HT-29 (cell line): ENCODE measurements at regions not wholly inside any gene's neighbourhood (a gene's known extent, or its start where the extent isn't known, plus 50 kb on each side); places are given as distances from the start of the nearest gene placed in this dataset.
A peak's percentile ranks its signal among the peaks of the same experiment; 100 is the strongest.

Experiments used
- DNase-seq: peaks from one replicate; pipeline ENCODE4 v3.0.0-alpha.2; 2015; ENCODE audit warnings: low spot score

- DNase-seq = no peak
Observed at GRCh38 chr1:87165177-87165576, 163.5 kb upstream of the LMO4 start.

GRCh38 chr1:87167157-87167789, 161.4 kb upstream of the LMO4 start:
- no peak for DNase-seq

- DNase-seq = peak; percentile 26
Observed at GRCh38 chr1:87167848-87168525, 160.7 kb upstream of the LMO4 start.

- no peak for DNase-seq
Observed at GRCh38 chr1:87169263-87169910, 159.3 kb upstream of the LMO4 start.

- DNase-seq = no peak
Observed at GRCh38 chr1:87170157-87170556, 158.5 kb upstream of the LMO4 start.

GRCh38 chr1:87170931-87171598, 157.6 kb upstream of the LMO4 start:
- DNase-seq = no peak

GRCh38 chr1:87173231-87173630, 155.4 kb upstream of the LMO4 start:
- no peak for DNase-seq

- no peak for DNase-seq
Observed at GRCh38 chr1:87174724-87175245, 153.9 kb upstream of the LMO4 start.

- DNase-seq = no peak
Observed at GRCh38 chr1:87176087-87176486, 152.6 kb upstream of the LMO4 start.

GRCh38 chr1:87176514-87176913, 152.2 kb upstream of the LMO4 start:
- DNase-seq = no peak

GRCh38 chr1:87178441-87178840, 150.2 kb upstream of the LMO4 start:
- no peak for DNase-seq

- DNase-seq = no peak
Observed at GRCh38 chr1:87179076-87179810, 149.4 kb upstream of the LMO4 start.

- DNase-seq = no peak
Observed at GRCh38 chr1:87179851-87180519, 148.7 kb upstream of the LMO4 start.

GRCh38 chr1:87180682-87181081, 148.0 kb upstream of the LMO4 start:
- no peak for DNase-seq

GRCh38 chr1:87182611-87183010, 146.1 kb upstream of the LMO4 start:
- no peak for DNase-seq

- DNase-seq = no peak
Observed at GRCh38 chr1:87185077-87185476, 143.6 kb upstream of the LMO4 start.

- no peak for DNase-seq
Observed at GRCh38 chr1:87186346-87186745, 142.3 kb upstream of the LMO4 start.

GRCh38 chr1:87188640-87189039, 140.0 kb upstream of the LMO4 start:
- DNase-seq = no peak

- DNase-seq = no peak
Observed at GRCh38 chr1:87190402-87190801, 138.3 kb upstream of the LMO4 start.

GRCh38 chr1:87191646-87192045, 137.0 kb upstream of the LMO4 start:
- DNase-seq = no peak

GRCh38 chr1:87194271-87194774, 134.4 kb upstream of the LMO4 start:
- DNase-seq = peak; percentile 25
